NOMO-1 treated with DMSO at 0.1 percent for 48 hours (cell line): ENCODE measurements at regions not wholly inside any gene's neighbourhood (a gene's known extent, or its start where the extent isn't known, plus 50 kb on each side); places are given as distances from the start of the nearest gene placed in this dataset.
"Not testable (repeated sequence)": the region's sequence is repeated elsewhere in the genome, so short reads cannot be mapped to it uniquely, and the experiment has no call there.

ENCODE experiments used
- DNase-seq: peaks from one replicate; lab custom pipeline; 2025; ENCODE audit not compliant: unreplicated experiment; lab: John Stamatoyannopoulos, UW

DNA sequence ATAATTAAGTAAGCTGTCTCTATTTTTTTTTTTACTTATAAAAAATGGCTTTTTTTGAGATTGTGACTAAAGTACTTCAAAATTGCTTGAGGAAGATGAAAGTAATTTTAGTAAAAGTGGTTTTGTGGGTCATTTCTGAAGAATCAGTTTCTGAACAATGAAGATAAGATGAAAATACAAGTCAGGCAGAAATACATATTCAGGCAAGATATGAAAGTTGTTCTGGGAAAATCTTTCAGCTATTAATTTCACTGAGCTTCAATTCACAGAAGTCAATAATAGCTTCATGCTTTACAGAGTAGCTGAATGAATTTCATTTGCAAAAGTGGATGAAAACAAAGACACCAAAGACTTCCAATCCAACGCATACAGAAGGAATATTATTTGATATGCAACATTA is 305.2 kb upstream of the ARSJ start:
- DNase-seq, result no peak

DNA sequence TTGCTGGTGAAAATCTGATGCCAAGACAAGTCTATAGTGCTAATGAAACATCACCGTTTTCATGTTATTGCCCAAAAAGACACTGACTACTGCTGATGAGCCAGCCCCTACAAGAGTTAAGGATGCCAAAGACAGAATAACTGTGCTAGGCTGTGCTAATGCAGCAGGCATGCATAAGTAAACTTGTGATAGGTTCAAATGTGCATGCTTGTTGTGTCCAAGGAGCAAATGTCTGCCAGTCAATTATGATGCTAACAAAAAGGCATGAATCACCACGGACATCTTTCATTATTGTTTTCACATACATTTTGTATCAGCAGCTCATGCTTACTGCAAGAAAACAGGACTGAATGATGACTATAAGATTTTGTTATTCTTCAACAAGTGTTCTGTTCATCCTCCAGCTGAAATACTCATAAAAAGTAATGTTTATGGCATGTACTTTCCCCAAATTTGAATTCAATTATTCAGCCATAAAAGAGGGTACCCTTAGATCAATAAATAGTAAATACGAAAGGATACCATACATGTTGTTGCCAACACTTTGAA is 306.9 kb upstream of the ARSJ start:
- DNase-seq, result no peak

DNA sequence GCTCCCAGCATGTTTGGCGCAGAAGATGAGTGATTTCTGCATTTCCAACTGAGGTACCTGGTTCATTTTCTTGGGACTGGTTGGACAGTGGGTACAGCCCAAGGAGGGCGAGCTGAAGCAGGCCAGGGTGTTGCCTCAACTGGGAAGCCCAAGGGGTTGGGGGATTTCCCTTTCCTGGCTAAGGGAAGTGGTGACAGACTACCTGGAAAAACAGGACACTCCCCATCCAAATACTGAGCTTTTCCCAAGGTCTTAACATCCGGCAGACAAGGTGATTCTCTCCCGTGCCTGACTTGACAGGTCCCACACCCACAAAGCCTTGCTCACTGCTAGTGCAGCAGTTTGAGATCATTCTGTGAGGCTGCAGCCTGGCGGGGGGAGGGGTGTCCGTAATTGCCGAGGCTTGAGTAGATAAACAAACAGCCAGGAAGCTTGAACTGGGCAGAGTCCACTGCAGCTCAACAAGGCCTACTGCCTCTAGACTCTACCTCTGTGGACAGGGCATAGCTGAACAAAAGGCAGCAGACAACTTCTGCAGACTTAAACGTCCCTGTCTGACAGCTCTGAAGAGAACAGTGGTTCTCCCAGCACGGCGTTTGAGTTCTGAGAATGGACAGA is 307.7 kb upstream of the ARSJ start:
- DNase-seq, result no peak

DNA sequence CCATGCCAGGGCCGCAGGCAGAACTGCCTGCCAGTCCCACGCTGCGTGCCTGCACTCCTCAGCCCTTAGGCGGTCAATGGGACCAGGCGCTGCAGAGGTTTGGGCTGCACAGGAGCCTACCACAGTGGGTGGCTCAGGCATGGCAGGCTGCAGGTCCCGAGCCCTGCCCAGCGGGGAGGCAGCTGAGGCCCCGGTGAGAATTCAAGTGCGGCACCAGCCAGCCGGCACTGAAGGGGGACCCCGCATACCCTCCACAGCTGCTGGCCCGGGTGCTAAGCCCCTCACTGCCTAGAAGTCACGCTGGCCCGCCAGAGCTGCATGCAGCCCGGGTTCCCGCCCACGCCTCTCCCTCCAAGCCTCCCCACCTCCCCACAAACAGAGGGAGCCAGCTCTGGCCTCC is 302.5 kb upstream of the UGT8 start:
- DNase-seq, result no peak

DNA sequence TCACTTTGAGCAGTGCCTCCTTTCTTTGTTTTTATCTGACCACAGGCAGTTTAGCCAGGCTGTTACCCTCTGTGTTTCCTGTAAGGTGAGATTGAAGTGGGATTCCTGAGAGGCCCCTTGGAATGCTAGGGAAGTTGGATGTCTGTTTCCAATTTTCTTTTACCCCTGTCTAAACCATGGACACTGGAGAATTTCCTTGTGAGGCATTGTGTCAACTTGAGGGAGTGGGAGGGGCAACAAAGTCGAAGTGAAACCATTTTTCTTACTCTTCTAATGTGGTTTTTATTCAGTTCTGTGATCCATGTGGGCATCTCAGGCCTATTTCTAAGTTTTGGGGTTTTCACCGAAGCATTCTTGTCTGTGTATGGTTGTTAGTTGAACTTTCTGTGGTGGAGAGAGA is 296.1 kb upstream of the UGT8 start:
- DNase-seq, result no peak

DNA sequence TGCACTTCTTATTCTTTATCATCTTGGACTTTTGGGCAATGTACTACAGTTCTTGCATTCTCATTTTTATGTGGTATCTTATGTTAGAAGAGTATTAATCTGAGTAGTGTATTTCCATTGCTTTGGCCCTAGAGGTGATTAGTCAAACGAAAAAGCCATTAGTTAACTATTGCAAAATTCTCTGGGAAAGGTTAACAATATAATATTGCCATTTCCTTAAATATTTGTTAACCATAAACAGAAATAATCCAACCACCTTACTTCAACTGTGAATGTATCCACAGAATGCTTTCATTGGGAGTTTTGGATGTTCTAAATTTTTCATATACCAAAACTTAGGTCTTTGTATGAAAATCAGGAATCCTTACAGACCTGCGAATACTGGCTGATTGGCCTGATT is 294.6 kb upstream of the UGT8 start:
- DNase-seq, result no peak

DNA sequence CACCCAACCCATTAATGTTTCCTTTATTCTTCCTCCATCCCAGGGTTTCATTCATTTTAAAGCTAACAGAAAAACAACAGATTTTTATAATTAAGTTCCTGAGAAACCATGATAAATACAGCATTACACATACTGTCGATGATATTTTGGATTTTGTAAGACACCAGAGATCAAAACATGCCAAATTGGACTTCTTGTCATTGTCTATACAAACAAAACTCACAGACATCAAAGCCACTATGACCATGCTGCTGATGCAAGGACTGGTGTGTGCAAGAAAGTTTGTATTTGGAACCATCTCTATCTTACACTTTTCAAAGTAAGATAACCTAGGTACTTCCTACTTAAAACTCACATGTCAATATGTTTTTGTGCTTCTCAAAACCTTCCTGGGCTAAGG is 294.0 kb upstream of the UGT8 start:
- no peak for DNase-seq

DNA sequence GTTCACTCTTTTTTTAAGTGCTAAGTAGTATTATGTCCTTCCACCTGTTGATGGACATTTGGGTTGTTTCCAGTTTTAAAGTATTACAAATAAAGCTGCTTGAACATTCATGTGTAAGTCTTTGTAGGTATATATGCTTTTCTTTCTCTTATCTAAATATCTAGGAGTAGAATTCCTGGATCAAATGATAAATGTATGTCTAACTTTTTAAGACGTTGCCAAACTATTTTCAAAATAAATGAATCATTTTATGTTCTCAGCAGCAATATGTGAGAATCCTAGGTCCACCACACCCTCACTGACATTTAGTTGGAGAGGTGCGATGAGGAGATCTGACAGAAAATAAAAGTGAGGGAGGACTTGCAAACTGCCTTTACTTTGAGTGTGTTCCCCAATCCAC is 291.7 kb upstream of the UGT8 start:
- DNase-seq, result no peak

DNA sequence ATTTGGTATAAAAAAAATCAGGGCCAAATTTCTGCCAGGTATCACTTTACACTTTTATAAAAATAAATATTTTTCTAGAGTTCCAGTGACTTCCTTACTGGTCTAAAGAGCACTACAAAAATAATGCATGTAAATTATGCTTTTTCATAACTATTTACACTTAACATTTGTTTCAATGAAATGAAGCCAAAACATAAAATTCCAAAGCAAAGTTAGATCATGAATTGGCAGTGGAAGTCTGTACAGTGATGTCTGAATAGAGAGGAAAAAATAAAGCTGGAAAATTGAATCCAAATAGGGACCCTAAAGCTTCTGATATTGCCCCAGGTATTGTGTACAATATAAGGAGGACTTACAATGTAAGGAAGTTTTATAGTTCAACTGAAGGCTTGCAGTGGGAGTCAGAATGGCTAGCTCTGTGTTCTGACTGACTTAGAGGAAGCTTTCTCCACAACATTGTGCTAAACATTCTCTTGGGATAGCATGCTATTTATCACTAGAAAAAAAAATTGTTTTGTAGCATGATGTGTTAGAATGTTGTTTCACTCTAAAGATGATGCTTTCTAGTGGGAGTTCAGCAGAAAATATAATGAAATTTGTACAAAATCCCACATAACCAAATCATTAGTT is 288.2 kb upstream of the UGT8 start:
- no peak for DNase-seq

DNA sequence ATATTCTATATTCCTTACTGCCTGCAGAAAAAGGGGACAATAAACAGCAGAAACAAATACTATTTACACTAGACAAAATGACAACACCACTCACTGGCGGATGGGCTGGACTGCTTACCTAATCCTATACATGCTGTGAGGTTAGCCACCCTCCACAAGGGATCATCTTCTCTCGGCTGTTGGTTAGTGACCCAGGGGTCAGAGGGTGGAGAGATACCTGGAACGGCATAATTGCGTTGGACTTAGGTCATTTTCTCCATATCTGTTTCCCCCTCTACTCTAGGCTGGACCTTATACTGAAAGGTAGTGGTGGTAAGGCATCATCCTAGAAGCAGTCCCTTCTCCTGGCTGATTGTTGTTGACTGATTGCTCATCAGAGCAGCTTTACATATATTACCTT is 286.8 kb upstream of the UGT8 start:
- no peak for DNase-seq

DNA sequence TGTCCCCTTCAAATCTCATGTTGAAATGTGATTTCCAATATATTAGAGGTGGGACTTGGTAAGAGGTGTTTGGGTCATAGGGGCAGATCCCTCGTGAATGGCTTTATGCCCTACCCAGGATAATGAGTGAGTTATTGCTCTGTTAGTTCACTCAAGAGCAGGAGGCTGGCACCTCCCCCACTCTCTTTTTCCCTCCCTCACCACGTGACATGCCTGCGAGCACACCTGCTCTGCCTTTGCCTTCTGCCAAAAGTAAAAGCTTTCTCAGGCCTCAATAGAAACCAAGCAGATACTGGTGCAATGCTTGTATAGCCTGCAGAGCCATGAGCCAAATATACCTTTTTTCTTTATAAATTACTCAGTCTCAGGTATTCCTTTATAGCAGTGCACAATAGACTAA is 286.3 kb upstream of the UGT8 start:
- DNase-seq, result no peak

DNA sequence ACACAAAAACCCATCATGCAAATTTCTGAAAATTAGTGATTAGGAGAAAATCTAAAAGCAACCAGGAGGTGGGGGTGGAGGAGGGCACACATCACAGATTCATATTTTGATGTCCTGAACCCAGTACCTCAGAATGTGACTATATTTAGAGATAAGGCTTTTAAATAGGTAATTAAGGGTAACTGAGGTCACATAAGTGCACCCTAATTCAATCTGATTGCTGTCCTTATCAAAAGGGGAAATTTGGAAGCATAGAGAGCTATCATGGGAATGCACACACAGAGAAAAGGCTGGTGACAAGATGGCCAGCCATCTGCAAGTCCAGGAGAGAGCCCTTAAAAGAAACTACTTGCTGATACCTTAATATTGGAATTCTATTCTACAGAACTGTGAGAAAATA is 281.8 kb upstream of the UGT8 start:
- DNase-seq, result no peak

DNA sequence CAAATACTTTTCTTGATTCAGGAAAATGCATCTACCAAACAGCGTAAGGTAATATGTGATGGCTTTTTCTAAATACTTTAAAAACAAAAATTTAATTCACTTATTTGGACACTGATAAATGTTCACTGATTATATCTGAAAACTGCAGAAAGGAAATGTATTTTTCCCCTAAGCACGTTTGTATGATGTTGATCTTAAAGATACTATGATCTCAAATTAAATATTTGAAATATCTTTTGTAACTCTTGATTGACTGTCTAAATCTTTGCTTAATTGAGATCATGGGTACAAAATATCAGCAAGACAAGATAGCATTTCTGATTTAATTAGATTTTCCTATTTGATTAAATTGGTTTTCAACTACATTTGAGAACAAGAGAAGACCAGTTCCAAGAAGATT is 281.0 kb upstream of the UGT8 start:
- no peak for DNase-seq

DNA sequence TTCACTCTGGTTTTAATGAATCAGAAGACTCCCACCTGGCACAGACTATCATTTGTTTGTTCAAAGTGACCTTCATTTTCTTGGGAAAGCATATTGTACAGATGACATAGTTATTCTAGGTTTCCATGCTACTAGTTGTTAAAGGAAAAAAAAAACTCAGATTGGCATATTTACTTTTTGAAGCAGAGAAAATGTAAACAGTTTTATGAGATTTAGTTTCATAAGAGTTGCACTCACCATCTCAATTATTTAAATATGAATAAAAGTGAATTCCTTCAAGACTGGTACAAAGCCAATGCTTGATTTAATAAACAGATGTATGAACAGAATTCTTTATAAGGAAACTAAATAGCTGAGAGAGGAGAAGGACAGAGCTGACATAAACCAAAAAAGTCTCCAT is 280.3 kb upstream of the UGT8 start:
- DNase-seq, result no peak

DNA sequence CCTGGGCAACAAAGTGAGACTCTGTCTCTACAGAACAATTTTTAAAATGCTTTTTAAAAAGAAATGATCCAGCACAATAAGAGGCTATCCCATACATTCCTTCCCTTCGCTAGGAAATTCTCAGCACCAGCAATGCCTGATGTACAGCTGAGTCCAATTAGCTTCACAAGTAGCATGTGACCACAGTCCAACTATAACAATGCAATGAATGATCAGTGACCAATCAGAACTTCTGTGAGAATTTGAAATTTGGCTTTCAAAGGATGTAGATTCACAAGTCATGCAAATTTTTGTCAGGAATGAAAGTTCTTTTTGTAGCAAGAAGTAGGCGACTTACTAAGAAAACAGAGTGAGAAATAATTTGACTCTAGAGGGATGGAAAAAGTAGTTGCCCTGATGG is 278.5 kb upstream of the UGT8 start:
- no peak for DNase-seq

DNA sequence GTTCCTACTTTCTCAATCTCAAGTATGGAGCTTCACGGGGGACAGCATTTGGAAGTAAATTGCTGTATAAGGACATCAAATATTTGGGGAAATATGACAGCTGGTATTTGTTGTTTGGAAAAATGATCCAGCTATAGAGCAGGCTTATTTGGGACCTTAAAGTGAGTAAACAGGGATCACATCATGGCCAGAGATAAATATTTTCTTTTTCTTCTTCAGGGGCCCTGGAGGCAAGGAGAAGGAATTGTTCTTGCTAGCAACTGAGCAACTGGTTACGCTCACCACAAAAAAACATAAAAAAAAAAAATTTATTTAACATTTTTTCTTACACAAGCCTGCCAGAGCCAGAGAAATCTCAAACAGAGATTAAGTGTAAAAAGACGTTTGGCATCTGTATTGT is 277.2 kb upstream of the UGT8 start:
- DNase-seq, result no peak

DNA sequence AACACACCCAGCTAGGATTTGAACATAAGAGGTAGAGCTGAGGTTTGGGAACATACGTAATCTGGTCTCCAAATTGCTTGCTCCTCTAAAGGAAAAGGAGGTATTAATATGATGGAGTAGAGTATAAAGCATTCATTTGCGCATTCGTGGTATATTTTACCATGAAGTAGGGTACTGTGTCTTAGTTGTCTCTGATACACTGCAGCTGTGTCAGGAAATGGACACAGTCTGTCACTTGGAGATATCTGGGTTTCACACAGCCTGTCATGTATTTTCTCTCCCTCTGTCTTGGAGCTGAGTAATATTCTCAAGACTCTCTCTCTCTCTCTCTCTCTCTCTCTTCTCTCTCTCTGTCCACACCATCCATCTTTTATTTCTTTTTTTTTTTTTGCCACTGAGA is 274.8 kb upstream of the UGT8 start:
- DNase-seq, result no peak

DNA sequence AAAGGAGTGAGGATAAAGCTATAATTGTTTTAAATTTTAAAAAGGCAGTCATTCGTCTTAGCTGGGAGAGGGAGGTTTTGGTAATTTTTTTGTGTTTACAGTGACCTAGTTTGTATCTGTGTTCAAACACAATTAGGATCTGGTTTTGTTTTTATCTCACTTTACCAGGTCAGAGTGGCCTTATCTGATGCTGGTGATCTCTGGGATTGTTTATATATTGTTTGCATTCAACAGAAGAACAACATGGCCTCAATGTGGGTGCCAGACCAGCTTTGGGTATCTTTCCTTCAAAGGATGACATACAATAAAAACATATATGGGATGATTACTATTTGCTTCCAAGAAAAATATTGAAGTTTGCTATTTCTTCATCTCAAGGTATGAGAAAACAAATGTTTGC is 272.2 kb upstream of the UGT8 start:
- no peak for DNase-seq

DNA sequence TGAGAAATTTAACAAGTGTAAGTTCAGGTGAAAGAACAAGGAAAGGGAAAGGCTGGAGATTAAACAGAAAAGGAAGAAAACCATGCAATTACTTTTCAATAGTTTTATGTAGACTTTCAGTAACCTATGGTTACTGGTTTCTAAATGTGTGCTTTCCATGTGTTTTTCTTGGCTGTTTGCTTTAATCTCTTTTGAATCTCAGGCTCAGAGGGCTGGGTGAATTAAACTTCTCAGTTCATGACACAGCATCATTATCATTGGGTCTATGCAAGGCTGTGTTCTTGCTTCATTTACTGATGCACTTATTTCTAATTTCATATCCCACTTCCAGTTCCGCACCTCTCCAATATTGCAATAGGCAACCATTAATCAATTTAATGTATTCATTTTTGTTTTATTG is 266.5 kb upstream of the UGT8 start:
- no peak for DNase-seq

DNA sequence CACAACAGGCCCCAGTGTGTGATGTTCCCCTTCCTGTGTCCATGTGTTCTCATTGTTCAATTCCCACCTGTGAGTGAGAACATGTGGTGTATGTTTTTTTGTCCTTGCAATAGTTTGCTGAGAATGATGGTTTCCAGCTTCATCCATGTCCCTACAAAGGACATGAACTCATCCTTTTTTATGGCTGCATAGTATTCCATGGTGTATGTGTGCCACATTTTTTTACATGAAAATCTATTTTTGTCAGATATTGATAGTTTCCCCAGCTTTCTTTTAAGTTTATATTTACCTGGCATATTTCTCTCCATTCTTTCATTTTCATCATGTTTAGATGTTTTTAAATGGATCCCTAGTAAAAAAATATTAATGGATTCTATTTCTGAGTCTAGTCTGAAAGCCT is 264.2 kb upstream of the UGT8 start:
- DNase-seq, result not testable (repeated sequence)

DNA sequence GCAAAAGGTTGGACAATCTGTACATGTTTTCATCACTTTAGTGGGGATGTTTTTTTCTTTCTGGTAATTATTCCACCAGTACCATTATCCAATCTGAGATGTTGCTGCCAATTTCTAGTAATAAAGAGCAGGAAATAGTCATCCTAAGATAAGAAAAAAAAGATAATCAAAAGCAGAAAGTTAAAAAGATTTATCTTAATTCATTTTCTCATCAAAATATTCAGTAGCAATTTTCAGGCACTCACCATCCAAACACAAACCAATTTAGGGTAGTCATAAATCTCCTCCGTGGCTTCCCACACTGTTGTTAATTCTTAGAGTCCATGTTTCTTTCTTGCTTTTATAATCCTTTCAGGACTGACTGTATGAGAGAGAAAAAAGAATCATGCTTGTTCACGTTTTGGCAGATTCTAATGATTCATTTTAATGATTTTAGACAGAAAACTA is 263.7 kb upstream of the UGT8 start:
- peak; percentile 32 for DNase-seq

DNA sequence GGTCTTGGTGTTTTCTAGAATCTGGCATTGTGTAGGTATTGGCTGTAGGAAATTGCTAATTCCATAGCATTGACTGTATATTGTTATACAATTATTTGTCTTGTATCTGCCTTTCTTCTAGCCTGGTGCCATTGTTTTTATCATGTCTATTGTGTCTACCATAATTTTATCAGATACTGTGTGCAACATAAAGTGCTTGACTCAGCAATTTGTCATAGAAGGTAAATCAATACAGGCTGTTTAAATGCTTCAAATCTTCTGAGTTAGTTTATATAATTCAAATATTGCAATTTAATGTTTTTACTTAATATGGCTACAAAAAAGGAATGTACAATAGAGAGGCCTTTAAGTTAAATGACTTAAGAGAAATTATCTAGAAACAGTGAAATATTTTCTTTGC is 263.3 kb upstream of the UGT8 start:
- DNase-seq, result no peak

DNA sequence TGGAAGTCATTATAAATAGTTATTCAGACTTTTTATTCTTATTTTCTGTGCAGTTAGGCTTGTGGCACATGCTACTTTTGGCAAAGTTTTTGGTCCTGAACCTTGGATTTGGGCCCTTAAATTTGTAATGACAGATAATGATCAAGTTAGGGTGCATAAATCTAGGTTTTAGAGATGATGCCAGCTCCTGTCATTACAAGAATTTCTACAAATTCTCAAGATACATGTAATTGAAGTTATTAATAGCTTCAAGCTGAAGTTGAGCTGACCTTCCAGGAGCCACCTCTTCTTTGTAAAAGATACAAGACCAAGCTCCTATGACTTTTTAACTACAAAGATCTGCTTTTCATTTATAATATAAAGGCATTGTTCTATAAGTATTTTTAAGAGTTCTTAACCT is 255.6 kb upstream of the UGT8 start:
- DNase-seq, result no peak
